ENCODE measurements at regions not wholly inside any gene's neighbourhood (a gene's known extent, or its start where the extent isn't known, plus 50 kb on each side); places are given as distances from the start of the nearest gene placed in this dataset.
A peak's percentile ranks its signal among the peaks of the same experiment; 100 is the strongest.

- no peaks in the 10 kb centered on the region for H3K9me3 ChIP-seq
- TF ChIP-seq EP300 (IDR thresholded peaks at IDR 0.05): no peak
- TF ChIP-seq POLR2A (IDR thresholded peaks at IDR 0.05): no peak
- no peak for TF ChIP-seq POLR2AphosphoS5 (IDR thresholded peaks at IDR 0.05)
- TF ChIP-seq CTCF (IDR thresholded peaks at IDR 0.05): no peak
- no peaks in the 10 kb centered on the region for H3K27me3 ChIP-seq
- H3K4me1 ChIP-seq: peaks cover 0 to 81% (median 53%) of the 10 kb centered on the region in 4 donors
- H3K27ac ChIP-seq: peak overlapping the region in 1 of 4 donors; percentile 8
- intact Hi-C loops (cut with DNase I): no loop called here
- no peak overlapping the region for H3K4me3 ChIP-seq
- peaks cover 0 to 22% (median 2%) of the 10 kb centered on the region in 4 donors for H3K36me3 ChIP-seq
- no peak for DNase-seq
- 87 to 90% methylated on average over 7 of the region's 7 CpGs for WGBS, 2 donors
Measured at GRCh38 chr7:131090886-131091692, 236.6 kb upstream of the MKLN1 start.

- TF ChIP-seq CTCF (IDR thresholded peaks at IDR 0.05): no peak
- no peak for TF ChIP-seq POLR2A (IDR thresholded peaks at IDR 0.05)
- no peak for TF ChIP-seq POLR2AphosphoS5 (IDR thresholded peaks at IDR 0.05)
- no peak for TF ChIP-seq EP300 (IDR thresholded peaks at IDR 0.05)
- WGBS, 2 donors: 95 to 96% methylated on average over 11 of the region's 11 CpGs
- H3K27me3 ChIP-seq: no peaks in the 10 kb centered on the region
- H3K4me1 ChIP-seq: peaks cover 0 to 91% (median 68%) of the 10 kb centered on the region in 4 donors
- no peak for DNase-seq
- H3K9me3 ChIP-seq: no peaks in the 10 kb centered on the region
- no peak overlapping the region for H3K27ac ChIP-seq
- peaks cover 0 to 25% (median 2%) of the 10 kb centered on the region in 4 donors for H3K36me3 ChIP-seq
- H3K4me3 ChIP-seq: no peak overlapping the region
- intact Hi-C loops (cut with DNase I): no loop called here
Measured at GRCh38 chr7:131094685-131095084, 233.0 kb upstream of the MKLN1 start.

GRCh38 chr7:131095346-131095745, 232.3 kb upstream of the MKLN1 start:
- intact Hi-C loops (cut with DNase I): no loop called here
- no peak overlapping the region for H3K4me3 ChIP-seq
- H3K9me3 ChIP-seq: no peaks in the 10 kb centered on the region
- TF ChIP-seq EP300 (IDR thresholded peaks at IDR 0.05): no peak
- no peak for TF ChIP-seq CTCF (IDR thresholded peaks at IDR 0.05)
- no peak for TF ChIP-seq POLR2AphosphoS5 (IDR thresholded peaks at IDR 0.05)
- no peak for TF ChIP-seq POLR2A (IDR thresholded peaks at IDR 0.05)
- H3K27me3 ChIP-seq: no peaks in the 10 kb centered on the region
- no peak for DNase-seq
- 81 to 85% methylated on average over 7 of the region's 7 CpGs for WGBS, 2 donors
- peak overlapping the region in 1 of 4 donors; percentile 5 for H3K27ac ChIP-seq
- peaks cover 0 to 27% (median 2%) of the 10 kb centered on the region in 4 donors for H3K36me3 ChIP-seq
- H3K4me1 ChIP-seq: peaks cover 0 to 93% (median 66%) of the 10 kb centered on the region in 4 donors

GRCh38 chr7:131096267-131096927, 231.3 kb upstream of the MKLN1 start:
- Histone ChIP-seq H3K36me3 (peaks cover 0 to 27% (median 2%) of the 10 kb centered on the region in 4 donors), H3K4me1 (peaks cover 0 to 93% (median 63%) of the 10 kb centered on the region in 4 donors), H3K9me3 (no peaks in the 10 kb centered on the region), H3K27me3 (no peaks in the 10 kb centered on the region), H3K4me3 (no peak overlapping the region), H3K27ac (peak overlapping the region in 1 of 4 donors; percentile 12)
- 82 to 91% methylated on average over 7 of the region's 7 CpGs for WGBS, 2 donors
- no peak for DNase-seq
- intact Hi-C loops (cut with DNase I): no loop called here
- no peak for TF ChIP-seq EP300 (IDR thresholded peaks at IDR 0.05)
- TF ChIP-seq CTCF (IDR thresholded peaks at IDR 0.05): no peak
- TF ChIP-seq POLR2AphosphoS5 (IDR thresholded peaks at IDR 0.05): no peak
- TF ChIP-seq POLR2A (IDR thresholded peaks at IDR 0.05): no peak

Data from sigmoid colon (tissue), 6 donors.